ENCODE measurements at regions not wholly inside any gene's neighbourhood (a gene's known extent, or its start where the extent isn't known, plus 50 kb on each side); places are given as distances from the start of the nearest gene placed in this dataset.

GRCh38 chr7:11950942-11951341 is 118.9 kb upstream of the THSD7A start:
- Histone ChIP-seq H2AFZ (ENCODE audit: insufficient read depth, low read depth, low read length, poor library complexity, severe bottlenecking) (no peak overlapping the region), H3K27me3 (ENCODE audit: control insufficient read depth in 2 of 2, insufficient read depth in 2 of 2, low read length in 2 of 2) (no peaks in the 10 kb centered on the region), H3K4me3 (replicated peaks in 1 of 3; ENCODE audit: low read depth in 2 of 3, low read length in 3 of 3) (no peak overlapping the region), H3K4me1 (ENCODE audit: control insufficient read depth in 1 of 2, insufficient read depth in 2 of 2, low read length in 2 of 2) (no peaks in the 10 kb centered on the region), H4K20me1 (ENCODE audit: insufficient read depth, low read length) (no peaks in the 10 kb centered on the region), H3K4me2 (replicated peaks; ENCODE audit: extremely low read depth, low read length, poor library complexity, severe bottlenecking) (no peak overlapping the region), H3K27ac (ENCODE audit: low read depth in 1 of 2, low read length in 2 of 2) (no peak overlapping the region), H3K79me2 (ENCODE audit: insufficient read depth, low read length) (no peaks in the 10 kb centered on the region), H3K9me3 (replicated peaks in 1 of 2; ENCODE audit: control insufficient read depth in 1 of 2, insufficient read depth in 1 of 2, low read length in 2 of 2) (peaks cover 16 to 34% of the 10 kb centered on the region in 2 donors), H3K36me3 (replicated peaks in 1 of 2; ENCODE audit: control insufficient read depth in 1 of 2, insufficient read depth in 2 of 2, low read length in 2 of 2) (no peaks in the 10 kb centered on the region), H3K9ac (ENCODE audit: insufficient read depth, low read length, poor library complexity, severe bottlenecking) (no peak overlapping the region)
- no peak for TF ChIP-seq CTCF (IDR thresholded peaks at IDR 0.05)
- Mint-ChIP-seq H3K27me3 (ENCODE audit: low read depth in 3 of 3) (peaks cover 0 to 1% (median 0%) of the 10 kb centered on the region in 3 donors), H3K27ac (no peak overlapping the region), H3K9me3 (peaks cover 8 to 23% (median 16%) of the 10 kb centered on the region in 7 donors), H3K4me1 (no peaks in the 10 kb centered on the region), H3K4me3 (no peak overlapping the region), H3K36me3 (no peaks in the 10 kb centered on the region)
- no CpG with 5 or more reads among the region's 3 CpGs for WGBS (ENCODE audit: insufficient coverage)
- intact Hi-C loops (cut with micrococcal nuclease), result no loop called here
- DNase-seq, result no peak

- H3K36me3 Mint-ChIP-seq, result no peaks in the 10 kb centered on the region
- intact Hi-C loops (cut with micrococcal nuclease), result no loop called here
- peaks cover 8 to 22% (median 16%) of the 10 kb centered on the region in 7 donors for H3K9me3 Mint-ChIP-seq
- no peak overlapping the region for H3K9ac ChIP-seq (ENCODE audit: insufficient read depth, low read length, poor library complexity, severe bottlenecking)
- H3K4me1 Mint-ChIP-seq, result no peaks in the 10 kb centered on the region
- H3K36me3 ChIP-seq (replicated peaks in 1 of 2; ENCODE audit: control insufficient read depth in 1 of 2, insufficient read depth in 2 of 2, low read length in 2 of 2), result no peaks in the 10 kb centered on the region
- no peak overlapping the region for H3K27ac ChIP-seq (ENCODE audit: low read depth in 1 of 2, low read length in 2 of 2)
- TF ChIP-seq CTCF (IDR thresholded peaks at IDR 0.05), result no peak
- peaks cover 16 to 34% of the 10 kb centered on the region in 2 donors for H3K9me3 ChIP-seq (replicated peaks in 1 of 2; ENCODE audit: control insufficient read depth in 1 of 2, insufficient read depth in 1 of 2, low read length in 2 of 2)
- no peaks in the 10 kb centered on the region for H3K4me1 ChIP-seq (ENCODE audit: control insufficient read depth in 1 of 2, insufficient read depth in 2 of 2, low read length in 2 of 2)
- 88% methylated on average over 2 of the region's 3 CpGs for WGBS (ENCODE audit: insufficient coverage)
- H2AFZ ChIP-seq (ENCODE audit: insufficient read depth, low read depth, low read length, poor library complexity, severe bottlenecking), result no peak overlapping the region
- no peak overlapping the region for H3K27ac Mint-ChIP-seq
- H3K27me3 ChIP-seq (ENCODE audit: control insufficient read depth in 2 of 2, insufficient read depth in 2 of 2, low read length in 2 of 2), result no peaks in the 10 kb centered on the region
- H3K4me2 ChIP-seq (replicated peaks; ENCODE audit: extremely low read depth, low read length, poor library complexity, severe bottlenecking), result no peak overlapping the region
- H3K27me3 Mint-ChIP-seq (ENCODE audit: low read depth in 3 of 3), result peaks cover 0 to 1% (median 0%) of the 10 kb centered on the region in 3 donors
- no peak for DNase-seq
- H3K79me2 ChIP-seq (ENCODE audit: insufficient read depth, low read length), result no peaks in the 10 kb centered on the region
- no peak overlapping the region for H3K4me3 ChIP-seq (replicated peaks in 1 of 3; ENCODE audit: low read depth in 2 of 3, low read length in 3 of 3)
- no peak overlapping the region for H3K4me3 Mint-ChIP-seq
- no peaks in the 10 kb centered on the region for H4K20me1 ChIP-seq (ENCODE audit: insufficient read depth, low read length)
These were observed 119.9 kb upstream of the THSD7A start for GRCh38 chr7:11951909-11952308.
